GM18909 (cell line): ENCODE measurements at regions not wholly inside any gene's neighbourhood (a gene's known extent, or its start where the extent isn't known, plus 50 kb on each side); places are given as distances from the start of the nearest gene placed in this dataset.
"Not testable (repeated sequence)": the region's sequence is repeated elsewhere in the genome, so short reads cannot be mapped to it uniquely, and the experiment has no call there.

Experiments
- ATAC-seq: cut with Tn5 transposase; IDR thresholded peaks from one replicate; pipeline ENCODE4 v1.9.1; 2021; ENCODE audit warnings: mild to moderate bottlenecking; ENCODE audit not compliant: unreplicated experiment, poor library complexity

DNA sequence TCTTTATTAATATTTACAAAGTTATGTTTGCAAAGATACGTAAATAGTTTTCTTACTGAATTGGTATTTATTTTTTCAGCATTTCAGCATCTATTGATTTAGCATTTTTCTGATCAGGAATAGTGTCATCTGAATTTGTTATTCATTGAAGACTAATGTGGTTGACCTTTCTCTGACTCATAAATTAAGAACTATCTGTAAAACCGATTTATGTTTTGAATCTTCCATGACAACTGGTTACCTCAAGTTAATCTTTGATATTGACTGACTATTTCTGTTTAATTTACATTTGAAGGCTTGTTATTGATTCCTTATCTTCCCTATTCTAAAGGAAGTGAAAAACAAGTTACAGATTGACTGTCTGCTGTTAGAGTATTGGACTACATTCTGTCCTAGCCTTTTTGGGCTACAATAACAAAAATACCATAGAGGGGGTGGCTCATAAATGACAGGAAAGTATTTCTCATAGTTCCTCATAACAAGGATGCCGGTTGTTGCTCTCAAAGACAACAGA lies 1131.4 kb downstream of the PLA2G4A start:
- no peak for ATAC-seq

DNA sequence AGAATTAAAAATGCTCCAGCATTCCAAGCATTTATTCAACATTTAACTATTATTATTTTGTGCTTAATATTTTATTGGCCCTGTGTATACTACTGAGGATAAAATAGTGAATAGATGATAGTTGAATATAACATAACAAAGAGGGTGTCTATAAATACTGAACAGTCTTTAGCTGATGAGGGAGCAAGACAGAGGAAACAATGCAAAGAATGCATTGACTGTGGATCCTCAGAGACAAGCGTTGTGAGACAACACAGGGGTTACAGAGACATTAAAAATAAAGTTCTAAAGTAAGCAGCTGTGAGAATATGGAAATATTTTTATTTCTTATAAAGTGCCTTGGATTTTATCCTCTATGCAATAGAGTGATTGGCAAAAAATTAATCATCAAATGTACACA lies 1133.1 kb downstream of the PLA2G4A start:
- no peak for ATAC-seq

DNA sequence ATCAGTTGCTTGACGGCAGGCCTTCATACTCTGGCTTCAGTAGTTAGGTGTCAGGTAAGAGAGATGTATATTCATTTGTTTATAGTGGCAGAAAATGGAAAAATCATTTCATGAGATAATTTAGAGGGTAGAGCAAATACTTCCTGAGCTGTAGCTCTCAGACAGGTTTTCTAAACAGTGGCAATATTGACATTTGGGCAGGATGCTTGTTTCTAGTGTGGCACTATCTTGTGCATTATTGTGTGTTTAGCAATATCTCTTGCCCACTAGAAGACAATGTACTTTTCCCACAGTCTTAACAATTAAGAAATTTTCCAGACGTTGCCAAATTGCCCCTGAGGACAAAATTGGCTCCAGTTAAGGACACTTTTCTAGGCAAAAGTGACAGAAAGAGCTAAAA lies 1143.1 kb downstream of the PLA2G4A start:
- ATAC-seq: no peak

DNA sequence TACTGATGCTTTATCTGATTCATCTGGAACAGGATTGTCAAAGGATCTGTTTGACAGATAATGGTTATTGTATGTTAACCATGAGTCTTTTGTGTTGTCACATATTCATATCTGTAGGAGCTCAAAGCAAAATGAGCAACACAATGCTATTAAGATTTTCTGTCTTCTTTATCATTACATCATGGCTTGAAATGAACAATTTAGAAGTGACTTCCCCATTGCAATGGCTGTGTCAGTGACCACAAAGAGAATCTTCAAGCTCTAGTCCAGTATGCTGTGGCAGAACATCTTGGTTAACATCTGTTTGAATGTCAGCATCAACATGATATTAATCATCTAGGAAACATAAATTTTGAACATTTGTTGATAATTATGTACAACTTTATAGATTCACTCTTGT lies 1148.5 kb downstream of the PLA2G4A start:
- no peak for ATAC-seq

GRCh38 chr1:187985145-187985896 lies 1156.6 kb downstream of the PLA2G4A start:
- peak; percentile 53 for ATAC-seq

DNA sequence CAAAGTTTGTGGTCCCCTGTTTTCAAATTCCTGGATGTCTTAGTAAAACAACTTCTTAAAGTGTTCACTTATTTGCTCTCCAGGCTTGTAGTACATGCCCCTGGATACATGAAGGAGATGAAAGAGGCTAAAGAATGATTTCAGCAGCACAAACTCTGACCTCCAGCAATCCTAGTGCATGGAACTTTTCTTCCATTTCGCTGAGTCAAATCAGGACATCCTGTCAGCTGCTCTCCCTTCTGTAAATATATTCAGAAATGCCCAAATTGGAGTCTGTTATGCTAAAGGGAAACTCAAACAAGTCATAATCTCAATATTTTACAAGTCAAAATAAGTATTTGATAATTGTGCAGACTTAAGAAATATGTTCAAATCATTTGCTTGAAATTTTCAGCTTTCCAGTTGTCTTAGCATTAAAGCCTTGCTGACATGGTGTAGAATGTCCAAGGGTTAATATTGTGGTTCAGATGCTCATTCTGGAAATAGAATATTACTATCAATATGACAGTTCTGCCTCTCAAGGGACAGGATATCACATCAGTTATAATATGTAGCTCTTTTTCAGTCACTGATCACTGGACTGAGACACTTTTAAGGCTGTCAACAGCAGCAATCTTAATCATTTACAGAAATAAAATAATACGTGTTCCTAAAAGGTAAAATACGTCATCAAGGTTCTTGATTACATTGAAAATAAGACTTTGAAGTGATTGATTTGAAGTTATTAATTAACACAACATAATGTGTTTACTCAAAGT lies 1157.3 kb downstream of the PLA2G4A start:
- peak; percentile 87 for ATAC-seq

GRCh38 chr1:187987236-187987776 lies 1158.6 kb downstream of the PLA2G4A start:
- peak; percentile 33 for ATAC-seq

DNA sequence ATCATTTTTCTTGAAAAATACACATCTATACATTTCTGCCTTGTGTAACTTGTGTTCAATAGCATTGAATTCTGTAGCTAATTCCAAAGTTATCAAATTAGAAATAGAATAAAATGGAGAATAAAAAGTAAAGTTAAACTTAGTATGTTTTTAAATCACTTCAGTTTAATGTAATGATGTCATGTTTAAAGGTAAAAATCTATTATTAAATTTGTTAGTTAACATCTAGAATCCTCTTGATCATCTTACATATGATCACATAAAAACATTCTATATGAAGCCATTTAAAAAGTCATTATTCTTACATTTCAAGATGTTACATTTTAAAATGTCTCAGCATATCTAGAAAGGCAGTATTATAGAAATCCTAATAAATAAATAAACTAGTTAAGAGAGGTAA lies 1163.2 kb downstream of the PLA2G4A start:
- no peak for ATAC-seq

GRCh38 chr1:187996780-187997179 lies 1168.0 kb downstream of the PLA2G4A start:
- ATAC-seq: no peak

GRCh38 chr1:187999973-188000372 lies 1171.2 kb downstream of the PLA2G4A start:
- no peak for ATAC-seq

DNA sequence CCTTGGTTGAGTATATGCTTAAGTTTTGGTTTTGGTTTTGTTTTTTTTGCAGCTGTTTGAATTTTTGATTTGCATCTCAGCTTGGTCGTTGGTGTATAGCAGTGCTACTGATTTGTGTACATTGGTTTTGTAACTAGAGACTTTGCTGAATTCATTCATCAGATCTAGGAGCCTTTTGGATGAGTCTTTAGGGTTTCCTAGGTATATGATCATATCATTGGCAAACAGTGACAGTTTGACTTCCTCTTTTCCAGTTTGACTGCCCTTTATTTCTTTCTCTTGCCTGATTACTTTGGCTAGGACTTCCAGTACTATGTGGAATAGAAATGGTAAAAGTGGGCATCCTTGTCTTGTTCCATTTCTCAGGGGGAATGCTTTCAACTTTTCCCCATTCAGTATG lies 1174.9 kb downstream of the PLA2G4A start:
- not testable (repeated sequence) for ATAC-seq

DNA sequence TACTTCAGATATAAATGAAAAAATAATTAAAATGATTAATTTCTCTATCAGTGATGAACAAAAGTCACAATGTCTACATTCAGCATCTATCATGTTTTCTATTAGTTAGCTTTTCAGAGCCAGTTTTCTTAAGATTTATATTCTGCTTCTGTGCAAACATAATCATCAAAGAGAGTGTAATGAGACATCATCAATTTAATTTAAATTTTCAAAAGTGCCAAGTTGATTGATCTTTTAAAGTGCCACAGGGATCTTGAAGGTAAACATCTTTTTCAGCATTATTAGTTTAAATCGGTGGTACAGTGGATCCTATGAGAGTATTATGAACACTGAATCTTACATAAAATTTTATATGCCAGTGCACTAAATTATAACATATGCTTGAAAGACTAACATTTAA lies 1176.1 kb downstream of the PLA2G4A start:
- no peak for ATAC-seq

GRCh38 chr1:188006354-188006753 lies 1177.6 kb downstream of the PLA2G4A start:
- ATAC-seq: no peak

GRCh38 chr1:188013222-188013849 lies 1184.6 kb downstream of the PLA2G4A start:
- not testable (repeated sequence) for ATAC-seq

DNA sequence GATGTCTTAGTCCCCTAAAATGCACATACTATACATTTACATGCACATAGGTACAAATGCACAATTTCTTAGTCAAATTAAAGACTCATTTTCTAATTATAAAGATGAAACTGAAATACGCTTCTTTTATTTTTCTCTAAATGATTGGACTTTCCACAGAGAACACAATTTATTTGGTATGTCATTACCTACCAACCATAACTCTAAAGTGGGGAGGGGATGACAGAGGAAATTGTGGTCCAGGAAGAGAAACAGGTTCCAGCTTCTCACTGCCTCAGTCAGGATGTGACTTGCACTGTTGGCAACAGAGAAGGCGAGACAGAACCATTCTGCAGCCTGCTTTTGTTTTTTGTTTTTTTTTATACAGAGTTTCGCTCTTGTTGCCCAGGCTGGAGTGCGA lies 1189.2 kb downstream of the PLA2G4A start:
- peak; percentile 68 for ATAC-seq

DNA sequence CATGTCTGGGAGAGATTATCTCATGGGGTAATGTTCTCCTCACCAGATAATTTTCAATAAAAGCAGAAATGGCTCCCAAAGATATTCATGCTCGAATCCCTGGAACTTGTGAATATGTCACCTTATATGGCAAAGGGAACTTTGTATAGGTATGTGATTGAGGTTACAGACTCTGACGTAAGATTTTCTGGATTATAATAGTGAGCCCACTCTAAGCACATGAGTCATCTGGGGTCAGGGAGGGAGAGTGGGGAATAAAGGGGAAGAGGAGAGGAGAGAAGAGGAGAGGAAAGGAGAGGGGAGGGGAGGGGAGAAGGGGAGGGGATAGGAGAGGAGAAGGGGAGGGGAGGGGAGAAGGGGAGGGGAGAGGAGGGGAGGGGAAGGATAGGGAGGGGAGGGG lies 1193.9 kb downstream of the PLA2G4A start:
- ATAC-seq: no peak

- ATAC-seq: no peak
These were observed 1194.5 kb downstream of the PLA2G4A start for GRCh38 chr1:188023206-188023605.

DNA sequence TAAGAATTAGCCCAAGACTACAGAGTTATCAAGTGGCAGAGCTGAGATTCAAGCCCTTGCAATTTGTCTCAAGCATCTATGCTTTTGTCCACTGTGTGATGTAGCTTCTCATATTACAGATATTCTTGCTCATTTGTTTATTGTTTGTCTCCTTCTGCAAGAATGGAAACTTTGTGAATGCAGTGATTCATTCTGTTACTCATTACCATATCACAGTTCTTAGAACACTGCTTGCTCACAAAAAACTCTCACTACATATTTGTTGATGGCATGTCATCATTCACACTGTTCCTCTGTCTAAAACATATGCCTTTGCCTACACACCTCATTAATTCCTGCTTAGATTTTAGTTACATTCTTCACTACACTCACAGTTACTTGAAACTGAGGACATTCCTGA lies 1198.9 kb downstream of the PLA2G4A start:
- peak; percentile 93 for ATAC-seq

GRCh38 chr1:188037572-188037971 lies 1208.8 kb downstream of the PLA2G4A start:
- ATAC-seq: not testable (repeated sequence)

DNA sequence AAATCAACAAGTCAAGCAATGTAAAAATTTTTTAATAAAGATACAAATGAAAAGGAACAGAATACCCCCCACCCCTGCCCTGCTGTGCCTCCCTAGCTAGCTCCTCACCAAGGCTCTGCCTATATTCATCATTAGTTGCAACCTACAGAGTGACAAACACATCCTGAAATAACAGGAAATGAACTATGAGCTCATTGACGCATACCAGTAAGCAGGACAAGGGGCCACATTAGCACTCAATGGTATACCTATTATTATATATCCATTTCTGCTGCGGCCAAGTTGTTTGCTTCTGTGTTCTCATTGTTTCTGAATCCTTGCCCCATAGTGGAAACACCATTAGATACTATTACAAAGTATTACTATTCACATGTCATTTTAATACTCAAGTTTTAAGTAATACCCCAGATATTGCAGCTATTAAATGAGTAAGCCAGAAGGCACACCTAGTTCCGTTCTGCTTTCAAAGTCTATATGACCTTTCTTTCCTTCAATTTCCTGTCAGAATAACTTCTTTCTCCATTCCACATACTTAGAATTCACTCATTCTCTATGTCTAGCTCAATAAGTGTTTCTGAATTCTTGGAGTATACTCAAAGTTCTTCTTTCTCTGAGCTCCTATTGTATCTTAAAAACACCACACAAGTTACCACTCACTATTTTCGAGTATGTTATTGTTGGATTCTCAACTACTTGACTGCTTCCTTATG lies 1214.9 kb downstream of the PLA2G4A start:
- no peak for ATAC-seq
